ENCODE measurements at regions not wholly inside any gene's neighbourhood (a gene's known extent, or its start where the extent isn't known, plus 50 kb on each side); places are given as distances from the start of the nearest gene placed in this dataset.
"Not testable (repeated sequence)": the region's sequence is repeated elsewhere in the genome, so short reads cannot be mapped to it uniquely, and the experiment has no call there.

DNA sequence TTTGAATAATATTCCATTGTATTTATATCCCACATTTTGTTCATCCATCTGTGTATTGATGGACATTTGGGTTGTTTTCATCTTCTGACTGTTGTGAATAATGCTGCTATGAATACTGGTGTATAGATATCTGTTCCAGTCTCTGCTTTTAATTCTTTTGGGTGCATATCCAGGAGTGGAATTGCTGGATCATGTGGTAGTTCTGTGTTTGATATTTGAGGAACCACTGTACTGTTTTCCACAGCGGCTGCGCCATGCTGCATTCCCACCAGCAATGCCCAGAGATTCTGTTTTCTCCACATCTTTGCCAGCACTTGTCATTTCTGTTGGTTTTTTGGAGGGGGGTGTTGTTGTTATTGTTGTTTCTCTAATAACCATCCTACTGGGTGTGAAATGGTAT, 131.6 kb upstream of the KIF26B start:
- no peak for DNase-seq

DNA sequence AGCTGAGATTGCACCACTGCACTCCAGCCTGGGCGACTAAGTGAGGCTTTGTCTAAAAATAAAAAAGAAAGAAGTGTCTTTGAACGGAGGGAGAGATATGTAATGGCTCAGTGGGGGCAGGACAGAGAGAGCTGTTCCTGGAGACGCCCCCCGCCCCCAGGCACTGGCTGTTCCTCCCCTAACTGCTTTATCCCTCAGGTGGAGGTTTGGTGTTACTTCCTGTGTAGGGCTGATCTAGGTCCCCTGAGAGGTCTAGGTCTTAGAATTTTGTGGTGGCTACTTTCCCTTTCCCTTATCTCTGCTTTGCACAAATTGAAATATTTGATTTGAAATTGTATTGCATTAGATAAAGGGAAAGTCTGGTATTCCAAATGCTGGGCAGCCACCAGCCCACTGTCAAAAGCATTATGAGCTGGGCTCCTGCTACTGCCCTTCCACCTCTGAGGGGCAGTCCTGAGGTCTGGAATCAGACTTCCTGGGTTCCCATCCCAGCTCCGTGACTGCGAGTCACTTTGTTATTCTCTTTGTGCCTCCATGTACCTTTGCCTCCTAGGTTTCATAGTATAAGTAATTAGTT, 134.8 kb upstream of the KIF26B start:
- peak in 1 of 5 experiments; percentile 14 for DNase-seq

DNA sequence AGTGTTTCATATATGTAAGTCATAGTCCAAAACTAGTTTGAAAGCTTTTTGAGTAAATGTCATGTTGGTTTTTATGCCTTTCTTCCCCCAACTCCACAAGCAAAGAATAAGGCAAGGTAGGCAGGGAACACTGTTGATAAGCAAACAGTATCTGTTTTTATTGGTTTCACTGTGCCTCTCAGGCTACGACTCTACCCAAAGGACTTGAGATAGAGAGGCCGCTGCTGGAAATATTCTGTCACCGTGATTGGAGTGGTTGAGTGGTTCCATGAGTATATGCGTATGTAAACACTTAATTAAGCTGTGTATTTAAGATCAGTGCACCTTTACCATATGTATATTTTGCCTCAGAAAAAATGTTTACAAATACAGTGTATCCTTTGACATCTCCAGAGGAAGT, 138.1 kb upstream of the KIF26B start:
- DNase-seq: no peak

DNA sequence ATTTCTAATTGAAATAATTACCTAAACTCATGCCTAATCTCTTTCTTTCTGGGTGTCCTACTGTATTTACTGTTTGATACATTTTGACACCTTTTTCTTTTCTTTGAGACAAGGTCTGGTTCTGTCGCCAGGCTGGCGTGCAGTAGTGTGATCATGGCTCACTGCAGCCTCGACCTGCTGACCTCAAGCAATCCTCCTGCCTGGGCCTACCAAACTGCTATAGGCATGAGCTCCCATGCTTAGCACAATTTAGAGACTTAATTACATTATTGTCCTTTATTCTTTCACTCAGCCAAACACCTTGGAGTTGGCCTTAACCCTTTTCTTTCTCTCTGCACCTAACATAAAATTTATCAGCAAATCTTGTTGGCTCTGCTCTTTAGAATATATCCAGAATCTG, 139.8 kb upstream of the KIF26B start:
- no peak for DNase-seq

GRCh38 chr1:245014247-245015029, 140.3 kb upstream of the KIF26B start:
- DNase-seq: no peak

DNA sequence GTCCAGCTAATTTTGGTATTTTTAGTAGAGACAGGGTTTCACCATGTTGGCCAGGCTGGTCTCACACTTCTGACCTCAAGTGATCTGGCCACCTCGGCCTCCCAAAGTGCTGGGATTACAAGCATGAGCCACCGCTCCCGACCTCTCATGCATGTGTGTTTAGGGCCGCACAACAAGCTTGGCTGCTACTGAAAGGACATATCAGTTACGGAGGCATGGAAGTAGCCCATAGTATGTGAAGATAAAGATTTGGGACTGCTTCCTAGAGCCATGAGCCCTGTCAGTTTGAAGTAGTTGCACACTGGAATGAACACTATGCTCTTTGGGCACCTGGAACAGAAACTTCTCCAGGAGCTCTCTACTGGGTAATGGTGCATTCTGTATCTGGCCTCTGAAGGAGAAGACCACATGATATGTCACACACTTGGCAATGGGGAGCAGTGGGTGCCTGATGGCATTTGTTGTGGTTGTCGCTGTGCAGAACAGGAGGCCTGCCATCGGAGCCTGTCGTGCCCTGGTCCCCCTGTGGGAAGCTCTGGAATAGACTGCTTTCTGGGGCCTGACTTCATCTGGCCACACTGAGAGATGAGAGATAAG, 144.7 kb upstream of the KIF26B start:
- no peak for DNase-seq

GRCh38 chr1:245008761-245009160, 144.4 kb upstream of the HNRNPU start:
- DNase-seq: no peak

DNA sequence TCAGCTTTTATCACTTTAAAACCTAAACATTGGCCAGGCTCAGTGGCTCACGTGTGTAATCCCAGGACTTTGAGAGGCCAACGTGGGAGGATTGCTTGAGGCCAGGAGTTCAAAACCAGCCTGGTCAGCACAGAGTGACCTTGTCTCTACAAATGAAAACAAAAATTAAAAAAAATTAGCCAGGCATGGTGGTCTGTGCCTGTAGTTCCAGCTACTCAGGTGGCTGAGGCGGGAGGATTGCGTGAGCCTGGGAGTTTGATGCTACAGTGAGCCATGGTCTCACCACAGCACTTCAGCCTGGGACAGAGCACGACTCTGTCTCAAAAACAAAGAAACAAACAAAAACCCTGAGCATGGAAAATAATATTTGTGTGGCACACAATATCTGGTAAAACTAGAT, 143.5 kb upstream of the HNRNPU start:
- no peak for DNase-seq

GRCh38 chr1:245003246-245003645, 138.9 kb upstream of the HNRNPU start:
- DNase-seq: no peak

- DNase-seq: no peak
Measured at GRCh38 chr1:245001252-245001651, 136.9 kb upstream of the HNRNPU start.

DNA sequence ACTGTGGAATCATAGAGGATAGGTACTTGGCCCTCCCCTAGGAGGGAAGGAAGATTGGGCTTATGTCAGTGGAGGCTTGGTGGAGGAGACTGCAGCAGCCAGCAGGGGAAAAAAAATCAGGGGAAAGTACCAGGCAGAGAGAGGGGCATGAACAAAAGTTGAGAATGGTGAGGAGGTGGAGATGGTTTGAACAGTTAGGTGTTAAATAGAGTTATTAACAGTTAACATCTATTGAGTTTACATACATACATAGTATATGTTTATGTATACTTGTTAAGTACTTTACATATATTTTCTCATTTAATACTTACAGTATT, 136.5 kb upstream of the HNRNPU start:
- DNase-seq: no peak

DNA sequence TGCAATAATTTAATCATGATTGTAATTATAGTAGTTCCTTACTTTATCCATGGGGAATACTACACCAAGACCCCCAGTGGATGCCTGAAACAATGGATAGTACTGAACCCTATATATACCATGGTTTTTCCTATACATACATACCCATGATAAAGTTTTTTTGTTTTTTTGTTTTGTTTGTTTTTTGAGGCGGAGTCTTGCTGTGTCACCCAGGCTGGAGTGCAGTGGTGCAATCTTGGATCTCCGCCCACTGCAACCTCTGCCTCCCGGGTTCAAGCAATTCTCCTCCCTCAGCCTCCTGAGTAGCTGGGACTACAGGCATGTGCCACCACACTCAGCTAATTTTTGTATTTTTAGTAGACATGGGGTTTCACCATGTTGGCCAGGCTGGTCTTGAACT, 135.3 kb upstream of the HNRNPU start:
- DNase-seq: not testable (repeated sequence)

- no peak for DNase-seq
Measured at GRCh38 chr1:244998717-244999346, 134.5 kb upstream of the HNRNPU start.

GRCh38 chr1:244995602-244996400, 131.5 kb upstream of the HNRNPU start:
- DNase-seq: no peak

- no peak for DNase-seq
Measured at GRCh38 chr1:244992833-244993232, 128.5 kb upstream of the HNRNPU start.

DNA sequence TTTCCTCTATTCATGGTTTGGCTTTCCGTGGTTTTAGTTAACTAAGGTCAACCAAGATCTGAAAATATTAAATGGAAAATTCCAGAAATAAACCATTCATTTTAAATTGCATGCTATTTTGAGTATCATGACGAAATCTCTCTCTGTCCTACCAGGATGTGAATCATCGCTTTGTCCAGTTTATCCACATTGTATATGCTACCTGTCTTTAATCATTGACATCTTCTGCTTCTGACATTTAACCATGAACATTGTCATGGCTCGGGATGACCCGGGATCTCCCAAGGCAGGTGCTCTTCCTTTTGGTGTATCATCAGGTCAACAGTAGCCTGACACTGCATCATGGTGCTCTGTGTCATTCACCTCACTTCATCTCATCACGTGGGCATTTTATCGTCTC, 125.5 kb upstream of the HNRNPU start:
- DNase-seq: no peak

DNA sequence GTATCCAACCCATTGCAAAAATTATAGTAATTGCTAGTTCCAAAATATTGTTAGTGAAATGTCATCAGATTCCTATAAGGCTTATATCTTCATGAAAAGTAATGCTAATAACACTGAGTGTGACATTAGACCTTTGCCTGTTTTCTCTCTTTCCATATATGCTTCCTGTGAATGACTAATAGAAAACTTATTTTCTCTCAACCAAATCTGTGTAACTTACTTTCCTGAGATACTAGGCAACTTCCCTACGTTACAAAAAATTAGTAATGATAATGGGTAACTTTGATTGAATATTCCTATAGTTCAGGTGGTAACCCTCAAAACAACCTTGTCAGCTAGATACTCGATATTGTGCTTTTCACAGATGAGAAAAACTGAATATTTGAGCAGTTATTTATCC, 124.2 kb upstream of the HNRNPU start:
- no peak for DNase-seq

- no peak for DNase-seq
Measured at GRCh38 chr1:244980605-244981004, 116.3 kb upstream of the HNRNPU start.

DNA sequence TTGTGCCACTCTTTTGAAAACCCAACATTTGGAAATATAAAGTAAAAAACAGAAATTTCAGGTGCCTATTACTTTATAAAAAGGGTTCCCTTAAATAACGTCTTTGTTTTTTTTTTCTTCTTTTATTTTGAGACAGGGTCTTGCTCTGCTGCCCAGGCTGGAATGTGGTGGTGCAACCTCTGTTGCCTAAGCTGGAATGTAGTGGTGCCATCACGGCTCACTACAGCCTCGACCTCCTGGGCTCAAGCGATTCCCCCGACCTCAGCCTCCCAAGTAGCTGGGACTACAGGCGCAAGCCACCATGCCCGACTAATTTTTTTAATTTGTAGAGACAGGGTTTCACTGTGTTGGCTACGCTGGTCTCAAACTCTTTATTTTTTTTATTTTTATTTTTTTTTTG, 110.2 kb upstream of the HNRNPU start:
- no peak for DNase-seq

DNA sequence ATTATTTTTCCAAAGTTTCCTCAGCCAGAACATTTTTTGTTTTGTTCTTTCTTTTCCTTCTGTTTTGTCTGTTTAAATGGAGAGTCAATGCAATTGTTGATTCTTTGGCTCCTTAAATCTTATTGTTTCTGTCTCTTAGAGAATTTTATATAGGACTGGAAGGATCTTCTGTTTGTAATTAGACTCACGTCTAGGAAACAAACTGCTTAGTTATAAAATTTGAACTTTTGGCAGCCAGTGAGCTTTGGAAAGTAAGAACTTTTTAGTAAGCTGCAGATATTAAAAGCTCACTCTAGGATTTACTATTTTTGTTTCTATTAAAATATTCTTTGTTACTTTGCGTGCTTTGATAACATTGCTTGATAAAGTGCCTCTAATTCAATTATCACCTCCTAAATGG, 109.8 kb upstream of the HNRNPU start:
- no peak for DNase-seq

DNA sequence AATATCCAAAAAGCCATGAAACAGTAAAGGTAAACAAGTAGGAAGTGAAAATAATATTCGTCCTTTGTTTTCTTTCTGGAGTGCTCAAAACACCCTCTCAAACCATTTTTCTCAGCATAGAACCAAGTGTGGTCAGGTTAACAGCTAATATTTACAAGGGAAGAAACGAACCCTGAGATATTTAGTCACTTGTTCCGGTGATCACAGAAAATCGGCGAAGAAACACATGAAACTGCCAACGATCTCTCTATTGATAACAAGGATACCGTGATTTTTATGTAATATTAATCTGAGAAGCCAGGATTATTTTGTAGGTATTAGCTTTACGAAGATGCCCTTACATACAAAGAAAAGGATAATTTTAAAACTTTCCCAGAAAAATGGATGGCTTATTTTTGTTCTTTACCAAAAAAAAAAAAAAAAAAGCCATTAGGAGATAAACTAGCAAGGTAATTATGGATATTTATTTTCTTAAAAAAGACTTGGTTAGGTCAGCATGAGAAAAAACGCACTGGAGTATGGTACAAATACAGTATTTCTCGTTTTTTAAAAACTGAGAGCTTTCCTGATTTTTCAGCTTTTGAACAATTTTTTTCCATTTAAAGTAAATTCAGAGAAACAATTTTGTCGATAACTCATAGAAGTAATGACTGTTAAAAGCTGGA, 107.3 kb upstream of the HNRNPU start:
- no peak for DNase-seq

DNA sequence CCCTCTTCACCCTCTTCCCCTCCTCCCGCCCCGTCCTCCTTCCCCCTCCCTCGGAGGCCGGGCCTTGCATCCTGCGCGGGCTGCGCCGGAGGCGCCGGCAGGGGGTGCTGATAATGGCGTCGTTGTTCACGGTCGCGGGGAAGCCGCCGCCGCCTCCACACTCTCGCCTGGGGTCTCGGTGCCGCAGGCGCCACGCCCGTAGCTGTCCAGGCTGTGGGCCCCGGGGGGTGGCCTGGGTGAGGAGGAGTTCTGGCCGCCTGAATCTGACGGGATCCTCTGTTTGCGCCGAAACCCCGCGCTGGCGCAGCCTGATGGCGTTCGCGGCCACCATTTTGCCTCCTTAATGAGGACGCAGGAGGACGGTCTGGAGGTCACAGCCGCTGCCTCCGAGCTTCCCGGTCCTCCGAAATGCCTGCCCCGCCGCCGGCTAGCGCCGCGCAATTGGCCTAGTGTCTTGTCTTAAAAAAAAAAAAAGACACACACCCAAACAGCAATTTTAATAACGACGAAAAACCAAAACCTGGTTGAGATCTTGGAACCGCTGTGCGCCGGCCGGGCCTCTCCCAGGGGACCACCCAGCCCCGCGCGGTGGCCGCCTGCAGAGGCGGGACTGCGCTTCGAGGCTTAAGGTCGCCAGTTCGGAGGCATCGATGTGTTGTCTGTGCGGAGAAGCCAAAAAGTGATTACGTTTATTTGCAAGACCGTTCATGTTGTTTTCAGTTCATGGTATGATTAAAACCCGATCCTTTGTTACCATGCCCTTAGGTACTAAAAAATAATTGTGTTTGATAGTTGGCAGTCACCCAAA, 106.6 kb upstream of the HNRNPU start:
- DNase-seq: peak; percentile 77 to 97 (median 89)

Data from T-helper 2 cell (primary cell).